Activated T-helper 17 cell treated with anti-CD3 and anti-CD28 coated beads, Interleukin-2, amount 50 U/mL, for 72 hours (primary cell): ENCODE measurements at regions not wholly inside any gene's neighbourhood (a gene's known extent, or its start where the extent isn't known, plus 50 kb on each side); places are given as distances from the start of the nearest gene placed in this dataset.
"Not testable (repeated sequence)": the region's sequence is repeated elsewhere in the genome, so short reads cannot be mapped to it uniquely, and the experiment has no call there.

Experiments used
- ATAC-seq: fragments of 150-1000 bp; cut with Tn5 transposase; replicated peaks from 2 replicates; pipeline ENCODE4 v1.10.0; 2021; ENCODE audit warnings: mild to moderate bottlenecking, moderate library complexity
- H3K27ac Mint-ChIP-seq: one replicate; pipeline ENCODE4 v1.8.0; 2022; ENCODE audit warnings: mixed read lengths
- H3K27me3 Mint-ChIP-seq: one replicate; pipeline ENCODE4 v1.8.0; 2022; ENCODE audit warnings: mixed read lengths
- H3K36me3 Mint-ChIP-seq: one replicate; pipeline ENCODE4 v1.8.0; 2022; ENCODE audit warnings: low read depth, mild to moderate bottlenecking, mixed read lengths
- H3K4me1 Mint-ChIP-seq: one replicate; pipeline ENCODE4 v1.8.0; 2022; ENCODE audit warnings: mixed read lengths
- H3K4me3 Mint-ChIP-seq: one replicate; pipeline ENCODE4 v1.8.0; 2022; ENCODE audit warnings: mild to moderate bottlenecking, mixed read lengths
- H3K9me3 Mint-ChIP-seq: one replicate; pipeline ENCODE4 v1.8.0; 2022; ENCODE audit warnings: mixed read lengths

GRCh38 chr12:83886479-83886878, 1026.1 kb downstream of the SLC6A15 start:
- Mint-ChIP-seq H3K27me3 (no peaks in the 10 kb centered on the region), H3K4me1 (no peaks in the 10 kb centered on the region), H3K36me3 (no peaks in the 10 kb centered on the region), H3K9me3 (no peaks in the 10 kb centered on the region), H3K27ac (no peak overlapping the region), H3K4me3 (no peak overlapping the region)
- ATAC-seq: no peak

- H3K27ac Mint-ChIP-seq, H3K27me3 Mint-ChIP-seq, H3K4me1 Mint-ChIP-seq, H3K36me3 Mint-ChIP-seq, ATAC-seq, H3K9me3 Mint-ChIP-seq, H3K4me3 Mint-ChIP-seq: not testable (repeated sequence)
Measured at GRCh38 chr12:83870921-83871599, 1041.5 kb downstream of the SLC6A15 start.

- ATAC-seq: no peak
- Mint-ChIP-seq H3K27me3 (no peaks in the 10 kb centered on the region), H3K9me3 (no peaks in the 10 kb centered on the region), H3K4me3 (no peak overlapping the region), H3K27ac (no peak overlapping the region), H3K36me3 (no peaks in the 10 kb centered on the region), H3K4me1 (no peaks in the 10 kb centered on the region)
Measured at GRCh38 chr12:83866477-83866876, 1046.1 kb downstream of the SLC6A15 start.

GRCh38 chr12:83865431-83865830, 1047.2 kb downstream of the SLC6A15 start:
- Mint-ChIP-seq H3K36me3 (no peaks in the 10 kb centered on the region), H3K27ac (no peak overlapping the region), H3K4me1 (no peaks in the 10 kb centered on the region), H3K4me3 (no peak overlapping the region), H3K27me3 (no peaks in the 10 kb centered on the region), H3K9me3 (no peaks in the 10 kb centered on the region)
- no peak for ATAC-seq

- H3K4me3 Mint-ChIP-seq: no peak overlapping the region
- ATAC-seq: no peak
- H3K27me3 Mint-ChIP-seq: no peaks in the 10 kb centered on the region
- H3K27ac Mint-ChIP-seq: no peak overlapping the region
- no peaks in the 10 kb centered on the region for H3K36me3 Mint-ChIP-seq
- no peaks in the 10 kb centered on the region for H3K9me3 Mint-ChIP-seq
- H3K4me1 Mint-ChIP-seq: no peaks in the 10 kb centered on the region
Measured at GRCh38 chr12:83864054-83864453, 1048.5 kb downstream of the SLC6A15 start.

GRCh38 chr12:83859021-83859420, 1053.6 kb downstream of the SLC6A15 start:
- Mint-ChIP-seq H3K9me3 (peaks cover 5% of the 10 kb centered on the region), H3K4me3 (no peak overlapping the region), H3K27me3 (no peaks in the 10 kb centered on the region), H3K36me3 (no peaks in the 10 kb centered on the region), H3K4me1 (no peaks in the 10 kb centered on the region), H3K27ac (no peak overlapping the region)
- no peak for ATAC-seq

GRCh38 chr12:83856803-83857202, 1055.8 kb downstream of the SLC6A15 start:
- H3K4me3 Mint-ChIP-seq: no peak overlapping the region
- no peaks in the 10 kb centered on the region for H3K27me3 Mint-ChIP-seq
- ATAC-seq: no peak
- H3K36me3 Mint-ChIP-seq: no peaks in the 10 kb centered on the region
- H3K4me1 Mint-ChIP-seq: no peaks in the 10 kb centered on the region
- peaks cover 8% of the 10 kb centered on the region for H3K9me3 Mint-ChIP-seq
- no peak overlapping the region for H3K27ac Mint-ChIP-seq

- no peaks in the 10 kb centered on the region for H3K4me1 Mint-ChIP-seq
- no peaks in the 10 kb centered on the region for H3K36me3 Mint-ChIP-seq
- ATAC-seq: no peak
- peaks cover 8% of the 10 kb centered on the region for H3K9me3 Mint-ChIP-seq
- H3K27me3 Mint-ChIP-seq: no peaks in the 10 kb centered on the region
- no peak overlapping the region for H3K27ac Mint-ChIP-seq
- H3K4me3 Mint-ChIP-seq: no peak overlapping the region
Measured at GRCh38 chr12:83850531-83850930, 1062.1 kb downstream of the SLC6A15 start.

- Mint-ChIP-seq H3K27ac (no peak overlapping the region), H3K36me3 (no peaks in the 10 kb centered on the region), H3K4me1 (no peaks in the 10 kb centered on the region), H3K9me3 (peaks cover 8% of the 10 kb centered on the region), H3K4me3 (no peak overlapping the region), H3K27me3 (no peaks in the 10 kb centered on the region)
- no peak for ATAC-seq
Measured at GRCh38 chr12:83848702-83849101, 1063.9 kb downstream of the SLC6A15 start.

GRCh38 chr12:83843541-83843940, 1069.1 kb downstream of the SLC6A15 start:
- Mint-ChIP-seq H3K9me3 (peaks cover 5% of the 10 kb centered on the region), H3K27me3 (no peaks in the 10 kb centered on the region), H3K36me3 (no peaks in the 10 kb centered on the region), H3K4me3 (no peak overlapping the region), H3K4me1 (no peaks in the 10 kb centered on the region), H3K27ac (no peak overlapping the region)
- ATAC-seq: no peak

- no peak overlapping the region for H3K27ac Mint-ChIP-seq
- H3K27me3 Mint-ChIP-seq: no peaks in the 10 kb centered on the region
- no peaks in the 10 kb centered on the region for H3K9me3 Mint-ChIP-seq
- no peaks in the 10 kb centered on the region for H3K36me3 Mint-ChIP-seq
- ATAC-seq: peak; percentile 68
- no peaks in the 10 kb centered on the region for H3K4me1 Mint-ChIP-seq
- H3K4me3 Mint-ChIP-seq: no peak overlapping the region
Measured at GRCh38 chr12:83841620-83842019, 1071.0 kb downstream of the SLC6A15 start.

- ATAC-seq: no peak
- H3K4me1 Mint-ChIP-seq: no peaks in the 10 kb centered on the region
- no peak overlapping the region for H3K27ac Mint-ChIP-seq
- H3K27me3 Mint-ChIP-seq: no peaks in the 10 kb centered on the region
- no peaks in the 10 kb centered on the region for H3K9me3 Mint-ChIP-seq
- H3K36me3 Mint-ChIP-seq: no peaks in the 10 kb centered on the region
- no peak overlapping the region for H3K4me3 Mint-ChIP-seq
Measured at GRCh38 chr12:83827860-83828259, 1084.7 kb downstream of the SLC6A15 start.

- Mint-ChIP-seq H3K27me3 (no peaks in the 10 kb centered on the region), H3K4me1 (no peaks in the 10 kb centered on the region), H3K4me3 (no peak overlapping the region), H3K36me3 (no peaks in the 10 kb centered on the region), H3K9me3 (no peaks in the 10 kb centered on the region), H3K27ac (no peak overlapping the region)
- no peak for ATAC-seq
Measured at GRCh38 chr12:83827193-83827592, 1085.4 kb downstream of the SLC6A15 start.

- no peak overlapping the region for H3K27ac Mint-ChIP-seq
- H3K36me3 Mint-ChIP-seq: no peaks in the 10 kb centered on the region
- H3K9me3 Mint-ChIP-seq: no peaks in the 10 kb centered on the region
- H3K4me3 Mint-ChIP-seq: no peak overlapping the region
- ATAC-seq: peak; percentile 54
- no peaks in the 10 kb centered on the region for H3K4me1 Mint-ChIP-seq
- no peaks in the 10 kb centered on the region for H3K27me3 Mint-ChIP-seq
Measured at GRCh38 chr12:83826112-83826511, 1086.5 kb downstream of the SLC6A15 start.

GRCh38 chr12:83823386-83824045, 1089.1 kb downstream of the SLC6A15 start:
- Mint-ChIP-seq H3K27ac (no peak overlapping the region), H3K4me1 (no peaks in the 10 kb centered on the region), H3K27me3 (no peaks in the 10 kb centered on the region), H3K36me3 (no peaks in the 10 kb centered on the region), H3K4me3 (no peak overlapping the region), H3K9me3 (no peaks in the 10 kb centered on the region)
- ATAC-seq: peak; percentile 77
